ENCODE measurements at regions not wholly inside any gene's neighbourhood (a gene's known extent, or its start where the extent isn't known, plus 50 kb on each side); places are given as distances from the start of the nearest gene placed in this dataset.

DNA sequence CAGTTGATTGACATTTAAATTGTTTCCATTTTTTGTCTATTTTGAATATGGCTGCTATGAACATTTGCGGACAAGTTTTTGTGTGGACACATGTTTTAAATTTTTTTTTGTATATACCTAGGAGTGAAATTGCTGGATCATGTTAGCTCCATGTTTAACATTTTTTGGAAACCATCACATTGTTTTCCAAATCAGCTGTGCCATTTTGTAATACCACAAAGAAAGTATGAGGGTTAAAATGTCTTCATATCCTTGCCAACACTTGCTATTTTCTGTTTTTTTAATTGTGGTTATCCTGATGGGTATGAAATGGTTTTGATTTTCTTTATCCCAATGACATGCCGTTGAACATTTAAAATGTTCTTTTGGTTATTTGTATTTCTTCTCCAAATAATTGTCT lies 52.1 kb downstream of the CARTPT start:
- Histone ChIP-seq H3K27ac (no peak overlapping the region), H3K9me3 (0 out of 3 replicates have a peak, but pooled peaks cover 4% of the 10 kb centered on the region), H3K4me3 (no peak overlapping the region), H3K4me1 (no peaks in the 10 kb centered on the region), H3K4me2 (no peak overlapping the region)
- FAIRE-seq (no peak), ATAC-seq (no peak), DNase-seq (ENCODE audit: low read depth in 1 of 2, low spot score in 1 of 2) (no peak)
- POLR2A ChIA-PET: interaction anchor here (0.6 kb wide), 1 partner anchor 518 kb away, joined by 3 read pairs; no protein-coding TSS in a partner anchor
- TF ChIP-seq FOXS1 (CRISPR knock-in tag; IDR thresholded peaks at IDR 0.05) (no peak), CBX8 (IDR thresholded peaks at IDR 0.05) (0 out of 2 replicates have a peak, but pooled peaks have one; percentile 22)
- CTCF ChIA-PET: interaction anchor here (1.0 to 5.1 kb wide), 3 partner anchors 12 to 537 kb away, joined by 3 to 27 read pairs (median 4); no protein-coding TSS in a partner anchor
- 61% methylated on average over 2 of the region's 2 CpGs for WGBS (ENCODE audit: missing lambda C conversion rate)

DNA sequence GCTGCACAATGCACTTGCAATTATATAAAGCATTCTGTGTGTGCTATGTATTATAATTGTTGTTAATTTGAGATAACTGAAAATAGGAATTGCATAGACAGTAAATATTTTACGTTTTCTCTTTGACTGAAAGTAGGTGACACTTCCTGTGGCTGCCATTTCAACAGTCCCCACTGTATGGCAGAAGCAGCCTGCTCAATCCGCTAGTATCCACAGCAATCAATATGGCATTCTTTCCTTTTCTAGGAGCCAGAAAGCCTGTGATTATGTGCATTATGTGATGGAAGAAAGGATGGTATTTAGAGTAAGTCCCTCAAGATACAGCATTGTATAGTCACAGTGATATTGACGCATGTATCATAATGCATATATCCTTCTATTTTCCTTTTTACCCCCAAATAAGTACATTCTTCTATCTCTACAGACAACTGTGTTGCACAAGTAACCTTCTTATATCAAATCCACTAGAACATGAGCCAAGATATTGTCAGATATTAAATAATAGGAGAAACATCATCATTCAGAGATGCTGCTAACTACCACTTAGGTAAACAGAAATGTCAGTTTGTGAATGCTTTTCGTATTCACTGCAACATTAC lies 59.7 kb downstream of the CARTPT start:
- Histone ChIP-seq H3K27ac (no peak overlapping the region), H3K4me1 (peaks cover 11% of the 10 kb centered on the region; the same call in 2 of the 3 replicates), H3K4me3 (no peak overlapping the region), H3K9me3 (no peaks in the 10 kb centered on the region), H3K4me2 (no peak overlapping the region)
- ATAC-seq (peak; percentile 86), DNase-seq (ENCODE audit: low read depth in 1 of 2, low spot score in 1 of 2) (peak; percentile 45 to 60), FAIRE-seq (peak; percentile 89)
- ChIA-PET POLR2A (no interaction called here), CTCF (interaction anchor here (0.7 to 2.1 kb wide), 10 partner anchors 9 to 531 kb away, joined by 3 to 18 read pairs (median 3); no protein-coding TSS in a partner anchor)
- 43% methylated on average over 4 of the region's 4 CpGs for WGBS (ENCODE audit: missing lambda C conversion rate)
- TF ChIP-seq RAD21 (conservative IDR thresholded peaks at IDR 0.05 in 1 of 2, IDR thresholded peaks at IDR 0.05 in 1 of 2): peak; percentile 97
- TF ChIP-seq, protein P1, sequence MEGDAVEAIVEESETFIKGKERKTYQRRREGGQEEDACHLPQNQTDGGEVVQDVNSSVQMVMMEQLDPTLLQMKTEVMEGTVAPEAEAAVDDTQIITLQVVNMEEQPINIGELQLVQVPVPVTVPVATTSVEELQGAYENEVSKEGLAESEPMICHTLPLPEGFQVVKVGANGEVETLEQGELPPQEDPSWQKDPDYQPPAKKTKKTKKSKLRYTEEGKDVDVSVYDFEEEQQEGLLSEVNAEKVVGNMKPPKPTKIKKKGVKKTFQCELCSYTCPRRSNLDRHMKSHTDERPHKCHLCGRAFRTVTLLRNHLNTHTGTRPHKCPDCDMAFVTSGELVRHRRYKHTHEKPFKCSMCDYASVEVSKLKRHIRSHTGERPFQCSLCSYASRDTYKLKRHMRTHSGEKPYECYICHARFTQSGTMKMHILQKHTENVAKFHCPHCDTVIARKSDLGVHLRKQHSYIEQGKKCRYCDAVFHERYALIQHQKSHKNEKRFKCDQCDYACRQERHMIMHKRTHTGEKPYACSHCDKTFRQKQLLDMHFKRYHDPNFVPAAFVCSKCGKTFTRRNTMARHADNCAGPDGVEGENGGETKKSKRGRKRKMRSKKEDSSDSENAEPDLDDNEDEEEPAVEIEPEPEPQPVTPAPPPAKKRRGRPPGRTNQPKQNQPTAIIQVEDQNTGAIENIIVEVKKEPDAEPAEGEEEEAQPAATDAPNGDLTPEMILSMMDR (IDR thresholded peaks at IDR 0.05): peak; percentile 97
- no peak for TF ChIP-seq CEBPB (IDR thresholded peaks at IDR 0.05)
- peak; percentile 88 for TF ChIP-seq SMC3 (IDR thresholded peaks at IDR 0.05)

DNA sequence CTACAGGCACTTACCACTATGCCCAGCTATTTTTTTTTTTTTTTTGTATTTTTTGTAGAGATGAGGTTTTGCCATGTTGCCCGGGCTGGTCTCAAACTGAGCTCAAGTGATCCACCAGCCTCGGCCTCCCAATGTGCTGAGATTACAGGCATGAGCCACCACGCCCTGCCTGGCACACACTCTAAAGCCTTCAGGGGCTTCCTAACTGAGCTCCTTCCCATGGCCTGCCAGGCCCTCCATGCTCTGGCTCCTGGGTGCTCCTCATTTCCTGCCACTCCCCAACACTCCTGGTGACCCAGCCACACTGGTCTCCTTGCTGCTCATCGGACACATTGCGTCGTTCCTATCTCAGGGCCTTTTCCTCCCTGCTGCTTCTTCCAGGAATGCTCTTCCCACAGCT lies 61.5 kb downstream of the CARTPT start:
- no peak for TF ChIP-seq TP53 (CRISPR knock-in tag; IDR thresholded peaks at IDR 0.05)
- H3K27ac ChIP-seq: no peak overlapping the region; a peak in 1 of 6 replicates
- POLR2A ChIA-PET: interaction anchor here (0.6 kb wide), 1 partner anchor 540 kb away, joined by 3 read pairs; the partner anchor contains the start of genes MRPS27 and PTCD2
- no peak overlapping the region for H3K4me2 ChIP-seq
- WGBS (ENCODE audit: missing lambda C conversion rate): 83% methylated on average over 6 of the region's 6 CpGs
- DNase-seq (ENCODE audit: low read depth in 1 of 2, low spot score in 1 of 2): no peak
- no peak for ATAC-seq
- H3K4me3 ChIP-seq: no peak overlapping the region
- CTCF ChIA-PET: interaction anchor here (0.7 to 2.1 kb wide), 4 partner anchors 330 to 528 kb away, joined by 3 to 5 read pairs (median 4); no protein-coding TSS in a partner anchor
- H3K9me3 ChIP-seq: no peaks in the 10 kb centered on the region
- no peak for FAIRE-seq
- peaks cover 11% of the 10 kb centered on the region; the same call in 2 of the 3 replicates for H3K4me1 ChIP-seq

DNA sequence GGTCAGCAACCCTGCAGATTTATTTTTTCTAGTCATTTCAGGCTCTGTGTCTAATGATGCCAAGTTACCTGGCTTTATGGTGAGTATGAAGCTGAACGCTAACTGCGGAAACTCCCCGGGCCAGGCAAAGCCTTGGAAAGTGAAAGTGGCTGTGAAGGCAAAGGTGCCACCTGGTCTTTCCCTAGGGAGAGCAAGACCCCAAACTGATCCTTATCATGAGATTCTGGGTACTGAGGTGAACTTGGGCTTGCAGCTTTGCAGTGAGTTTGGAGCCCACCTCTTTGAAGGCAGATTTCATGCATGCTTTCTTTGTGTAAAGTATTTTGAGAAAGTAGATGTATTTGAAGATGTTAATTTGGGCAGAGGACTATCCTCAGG lies 63.3 kb downstream of the CARTPT start:
- Histone ChIP-seq H3K4me1 (peaks cover 11% of the 10 kb centered on the region; the same call in 2 of the 3 replicates), H3K9me3 (no peaks in the 10 kb centered on the region), H3K4me2 (peak overlapping the region; percentile 74), H3K4me3 (no peak overlapping the region), H3K27ac (peak overlapping the region; percentile 74 to 75; a peak in 5 of 6 replicates)
- DNase-seq (ENCODE audit: low read depth in 1 of 2, low spot score in 1 of 2) (no peak), FAIRE-seq (no peak), ATAC-seq (no peak)
- CTCF ChIA-PET: interaction anchor here (0.5 to 4.2 kb wide), 41 partner anchors 9 to 1133 kb away, joined by 3 to 43 read pairs (median 4); partner anchors contain the start of gene MAP1B
- POLR2A ChIA-PET: interaction anchor here (1.9 kb wide), 1 partner anchor 526 kb away, joined by 5 read pairs; no protein-coding TSS in a partner anchor
- TF ChIP-seq RCOR1 (IDR thresholded peaks at IDR 0.05; ENCODE audit: low read depth, low read length): no peak
- TF ChIP-seq, protein P2, sequence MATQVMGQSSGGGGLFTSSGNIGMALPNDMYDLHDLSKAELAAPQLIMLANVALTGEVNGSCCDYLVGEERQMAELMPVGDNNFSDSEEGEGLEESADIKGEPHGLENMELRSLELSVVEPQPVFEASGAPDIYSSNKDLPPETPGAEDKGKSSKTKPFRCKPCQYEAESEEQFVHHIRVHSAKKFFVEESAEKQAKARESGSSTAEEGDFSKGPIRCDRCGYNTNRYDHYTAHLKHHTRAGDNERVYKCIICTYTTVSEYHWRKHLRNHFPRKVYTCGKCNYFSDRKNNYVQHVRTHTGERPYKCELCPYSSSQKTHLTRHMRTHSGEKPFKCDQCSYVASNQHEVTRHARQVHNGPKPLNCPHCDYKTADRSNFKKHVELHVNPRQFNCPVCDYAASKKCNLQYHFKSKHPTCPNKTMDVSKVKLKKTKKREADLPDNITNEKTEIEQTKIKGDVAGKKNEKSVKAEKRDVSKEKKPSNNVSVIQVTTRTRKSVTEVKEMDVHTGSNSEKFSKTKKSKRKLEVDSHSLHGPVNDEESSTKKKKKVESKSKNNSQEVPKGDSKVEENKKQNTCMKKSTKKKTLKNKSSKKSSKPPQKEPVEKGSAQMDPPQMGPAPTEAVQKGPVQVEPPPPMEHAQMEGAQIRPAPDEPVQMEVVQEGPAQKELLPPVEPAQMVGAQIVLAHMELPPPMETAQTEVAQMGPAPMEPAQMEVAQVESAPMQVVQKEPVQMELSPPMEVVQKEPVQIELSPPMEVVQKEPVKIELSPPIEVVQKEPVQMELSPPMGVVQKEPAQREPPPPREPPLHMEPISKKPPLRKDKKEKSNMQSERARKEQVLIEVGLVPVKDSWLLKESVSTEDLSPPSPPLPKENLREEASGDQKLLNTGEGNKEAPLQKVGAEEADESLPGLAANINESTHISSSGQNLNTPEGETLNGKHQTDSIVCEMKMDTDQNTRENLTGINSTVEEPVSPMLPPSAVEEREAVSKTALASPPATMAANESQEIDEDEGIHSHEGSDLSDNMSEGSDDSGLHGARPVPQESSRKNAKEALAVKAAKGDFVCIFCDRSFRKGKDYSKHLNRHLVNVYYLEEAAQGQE (IDR thresholded peaks at IDR 0.05): no peak
- TF ChIP-seq JUN (IDR thresholded peaks at IDR 0.05): no peak
- TF ChIP-seq HOXA7 (CRISPR knock-in tag; IDR thresholded peaks at IDR 0.05): no peak
- no peak for TF ChIP-seq POLR2A (IDR thresholded peaks at IDR 0.05; ENCODE audit: low read length)
- no peak for TF ChIP-seq RARB (CRISPR knock-in tag; IDR thresholded peaks at IDR 0.05)
- WGBS (ENCODE audit: missing lambda C conversion rate): 85% methylated on average over 3 of the region's 3 CpGs

Measured in A549 (cell line).